GM10266 (cell line): ENCODE measurements at regions not wholly inside any gene's neighbourhood (a gene's known extent, or its start where the extent isn't known, plus 50 kb on each side); places are given as distances from the start of the nearest gene placed in this dataset.

Experiments
- DNase-seq: peaks from one replicate; pipeline ENCODE4 v3.0.0; 2012; ENCODE audit errors: extremely low spot score
- CTCF ChIP-seq: IDR thresholded peaks from 2 replicates; pipeline ENCODE4 v1.5.1; 2012; ENCODE audit warnings: mild to moderate bottlenecking, low read depth; ENCODE audit not compliant: control insufficient read depth, insufficient read depth; ENCODE audit errors: missing control alignments

- no peak for DNase-seq
- TF ChIP-seq CTCF = no peak
Observed at GRCh38 chr3:23704298-23704697, 101.5 kb upstream of the UBE2E1 start.

- no peak for TF ChIP-seq CTCF
- DNase-seq = no peak
Observed at GRCh38 chr3:23706111-23706510, 99.6 kb upstream of the UBE2E1 start.

GRCh38 chr3:23709987-23710386, 95.8 kb upstream of the UBE2E1 start:
- no peak for TF ChIP-seq CTCF

GRCh38 chr3:23710555-23710954, 95.2 kb upstream of the UBE2E1 start:
- no peak for DNase-seq
- TF ChIP-seq CTCF = no peak

More at GRCh38 chr3:23709987-23710386, 95.8 kb upstream of the UBE2E1 start:
- no peak for DNase-seq

GRCh38 chr3:23711916-23712494, 93.8 kb upstream of the UBE2E1 start:
- no peak for TF ChIP-seq CTCF
- no peak for DNase-seq

- DNase-seq = no peak
- TF ChIP-seq CTCF = no peak
Observed at GRCh38 chr3:23712656-23713559, 92.8 kb upstream of the UBE2E1 start.

GRCh38 chr3:23713641-23714040, 92.1 kb upstream of the UBE2E1 start:
- no peak for DNase-seq
- TF ChIP-seq CTCF = no peak
